ENCODE measurements at regions not wholly inside any gene's neighbourhood (a gene's known extent, or its start where the extent isn't known, plus 50 kb on each side); places are given as distances from the start of the nearest gene placed in this dataset.
A peak's percentile ranks its signal among the peaks of the same experiment; 100 is the strongest.

DNA sequence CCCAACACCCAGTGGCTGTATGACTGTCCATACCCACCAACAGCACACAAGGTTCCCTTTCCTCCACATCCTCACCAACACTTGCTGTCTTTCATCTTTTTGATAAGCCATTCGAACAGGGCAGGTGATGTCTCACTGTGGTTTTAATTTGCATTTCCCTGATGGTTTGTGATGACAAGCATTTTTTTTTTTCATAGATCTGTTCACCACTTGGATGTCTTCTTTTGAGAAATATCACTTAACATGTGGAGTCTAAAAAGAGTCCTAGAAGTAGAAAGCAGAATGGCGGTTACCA lies 198.1 kb upstream of the DIO3 start:
- TF ChIP-seq, protein P1, sequence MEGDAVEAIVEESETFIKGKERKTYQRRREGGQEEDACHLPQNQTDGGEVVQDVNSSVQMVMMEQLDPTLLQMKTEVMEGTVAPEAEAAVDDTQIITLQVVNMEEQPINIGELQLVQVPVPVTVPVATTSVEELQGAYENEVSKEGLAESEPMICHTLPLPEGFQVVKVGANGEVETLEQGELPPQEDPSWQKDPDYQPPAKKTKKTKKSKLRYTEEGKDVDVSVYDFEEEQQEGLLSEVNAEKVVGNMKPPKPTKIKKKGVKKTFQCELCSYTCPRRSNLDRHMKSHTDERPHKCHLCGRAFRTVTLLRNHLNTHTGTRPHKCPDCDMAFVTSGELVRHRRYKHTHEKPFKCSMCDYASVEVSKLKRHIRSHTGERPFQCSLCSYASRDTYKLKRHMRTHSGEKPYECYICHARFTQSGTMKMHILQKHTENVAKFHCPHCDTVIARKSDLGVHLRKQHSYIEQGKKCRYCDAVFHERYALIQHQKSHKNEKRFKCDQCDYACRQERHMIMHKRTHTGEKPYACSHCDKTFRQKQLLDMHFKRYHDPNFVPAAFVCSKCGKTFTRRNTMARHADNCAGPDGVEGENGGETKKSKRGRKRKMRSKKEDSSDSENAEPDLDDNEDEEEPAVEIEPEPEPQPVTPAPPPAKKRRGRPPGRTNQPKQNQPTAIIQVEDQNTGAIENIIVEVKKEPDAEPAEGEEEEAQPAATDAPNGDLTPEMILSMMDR (IDR thresholded peaks at IDR 0.05; ENCODE audit: extremely low read depth, low read depth, low read length) = no peak
- no peak overlapping the region for H3K4me3 ChIP-seq (ENCODE audit: insufficient read depth, low read length)
- H3K9me3 ChIP-seq (ENCODE audit: low read depth, low read length) = no peaks in the 10 kb centered on the region
- H3K27ac ChIP-seq (ENCODE audit: low read depth, low read length) = no peak overlapping the region
- H4K20me1 ChIP-seq (ENCODE audit: insufficient read depth, low read length) = no peaks in the 10 kb centered on the region
- no peaks in the 10 kb centered on the region for H3K36me3 ChIP-seq (ENCODE audit: insufficient read depth, low read length)
- no peak overlapping the region for H2AFZ ChIP-seq (ENCODE audit: low read length)
- H3K79me2 ChIP-seq (ENCODE audit: insufficient read depth, low read length) = no peaks in the 10 kb centered on the region
- peak; percentile 67 for DNase-seq (ENCODE audit: insufficient read length, low spot score, missing footprints)
- H3K4me2 ChIP-seq (ENCODE audit: insufficient read depth, low read length) = no peak overlapping the region
- peaks cover 21% of the 10 kb centered on the region for H3K27me3 ChIP-seq (ENCODE audit: insufficient read depth, low read length)
- H3K4me1 ChIP-seq (ENCODE audit: insufficient read depth, low read length) = no peaks in the 10 kb centered on the region

DNA sequence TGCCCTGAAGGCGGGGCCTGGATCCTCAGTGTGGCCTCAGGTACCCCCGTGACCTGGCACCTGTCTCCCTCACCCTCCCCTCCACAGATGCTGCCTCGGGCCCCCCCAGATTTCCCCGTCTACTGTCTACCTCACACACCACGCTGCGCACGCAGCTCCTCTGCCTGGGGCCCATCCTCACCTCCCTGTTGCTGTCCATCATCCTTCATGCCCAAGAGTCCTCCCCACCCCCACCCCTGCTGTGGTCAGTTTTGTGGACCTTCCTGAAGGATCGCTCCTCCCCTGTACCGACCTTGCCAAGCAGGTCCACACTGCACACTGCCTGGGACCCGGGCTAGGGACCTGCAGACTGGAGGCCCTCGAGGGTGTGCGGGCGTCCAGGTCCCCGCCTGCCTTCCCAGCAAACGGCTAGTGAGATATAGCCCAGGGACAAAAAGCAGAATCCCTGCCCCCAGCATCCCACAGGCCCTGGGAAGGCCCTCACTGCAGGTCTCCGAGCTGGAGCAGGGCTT lies 197.4 kb upstream of the DIO3 start:
- Histone ChIP-seq H3K36me3 (ENCODE audit: insufficient read depth, low read length) (no peaks in the 10 kb centered on the region), H3K4me2 (ENCODE audit: insufficient read depth, low read length) (no peak overlapping the region), H3K27me3 (ENCODE audit: insufficient read depth, low read length) (peaks cover 17% of the 10 kb centered on the region), H3K27ac (ENCODE audit: low read depth, low read length) (no peak overlapping the region), H2AFZ (ENCODE audit: low read length) (no peak overlapping the region), H3K4me3 (ENCODE audit: insufficient read depth, low read length) (no peak overlapping the region), H3K79me2 (ENCODE audit: insufficient read depth, low read length) (no peaks in the 10 kb centered on the region), H4K20me1 (ENCODE audit: insufficient read depth, low read length) (no peaks in the 10 kb centered on the region), H3K9me3 (ENCODE audit: low read depth, low read length) (no peaks in the 10 kb centered on the region), H3K4me1 (ENCODE audit: insufficient read depth, low read length) (no peaks in the 10 kb centered on the region)
- peak; percentile 58 for DNase-seq (ENCODE audit: insufficient read length, low spot score, missing footprints)
- TF ChIP-seq, protein P1 (IDR thresholded peaks at IDR 0.05; ENCODE audit: extremely low read depth, low read depth, low read length) = no peak

DNA sequence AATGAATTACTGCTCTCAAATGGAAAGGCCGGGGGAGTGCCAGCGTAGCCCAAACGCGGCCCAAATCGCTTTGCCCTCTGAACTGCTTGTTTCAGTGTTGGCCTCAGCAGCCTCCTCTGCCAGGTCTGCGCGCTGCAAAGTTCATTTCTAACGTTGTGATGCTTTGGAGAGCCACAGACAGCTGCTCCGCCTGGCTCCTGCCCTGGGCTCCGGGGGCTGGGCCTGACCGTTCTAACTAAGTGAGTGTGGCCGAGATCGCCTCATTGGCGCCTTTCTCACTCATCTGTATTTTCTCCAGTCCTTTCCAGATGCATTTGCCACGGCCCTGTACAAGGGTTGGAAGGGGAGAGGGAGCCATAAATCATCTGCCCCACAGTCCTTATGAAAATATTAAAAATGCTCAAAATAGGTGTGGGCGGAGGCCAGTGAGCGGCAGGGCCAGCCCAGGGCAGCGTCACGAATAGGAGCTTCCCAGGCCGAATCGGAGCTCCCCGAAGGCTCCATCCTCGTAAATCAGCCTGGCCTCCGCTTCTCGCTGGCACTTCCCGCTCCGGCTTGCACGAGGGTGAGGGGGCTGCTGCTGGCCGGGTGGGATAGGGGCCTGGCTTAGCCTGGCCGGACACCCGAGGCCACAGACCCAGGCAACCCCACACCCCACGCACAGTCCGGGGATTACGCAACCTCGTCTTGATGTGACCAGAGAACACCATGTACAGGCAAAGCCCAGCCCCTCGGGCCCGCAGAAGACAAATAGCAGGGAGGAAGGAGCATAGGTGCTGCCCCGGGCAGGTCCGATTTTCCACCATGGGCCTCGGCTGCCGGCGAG lies 196.6 kb upstream of the DIO3 start:
- Histone ChIP-seq H3K4me2 (ENCODE audit: insufficient read depth, low read length) (peak overlapping the region; percentile 20), H3K79me2 (ENCODE audit: insufficient read depth, low read length) (no peaks in the 10 kb centered on the region), H4K20me1 (ENCODE audit: insufficient read depth, low read length) (no peaks in the 10 kb centered on the region), H2AFZ (ENCODE audit: low read length) (no peak overlapping the region), H3K36me3 (ENCODE audit: insufficient read depth, low read length) (no peaks in the 10 kb centered on the region), H3K4me3 (ENCODE audit: insufficient read depth, low read length) (no peak overlapping the region), H3K27ac (ENCODE audit: low read depth, low read length) (no peak overlapping the region), H3K27me3 (ENCODE audit: insufficient read depth, low read length) (peaks cover 21% of the 10 kb centered on the region), H3K9me3 (ENCODE audit: low read depth, low read length) (no peaks in the 10 kb centered on the region), H3K4me1 (ENCODE audit: insufficient read depth, low read length) (no peaks in the 10 kb centered on the region)
- DNase-seq (ENCODE audit: insufficient read length, low spot score, missing footprints) = peak; percentile 86
- TF ChIP-seq, protein P1 (IDR thresholded peaks at IDR 0.05; ENCODE audit: extremely low read depth, low read depth, low read length) = no peak

DNA sequence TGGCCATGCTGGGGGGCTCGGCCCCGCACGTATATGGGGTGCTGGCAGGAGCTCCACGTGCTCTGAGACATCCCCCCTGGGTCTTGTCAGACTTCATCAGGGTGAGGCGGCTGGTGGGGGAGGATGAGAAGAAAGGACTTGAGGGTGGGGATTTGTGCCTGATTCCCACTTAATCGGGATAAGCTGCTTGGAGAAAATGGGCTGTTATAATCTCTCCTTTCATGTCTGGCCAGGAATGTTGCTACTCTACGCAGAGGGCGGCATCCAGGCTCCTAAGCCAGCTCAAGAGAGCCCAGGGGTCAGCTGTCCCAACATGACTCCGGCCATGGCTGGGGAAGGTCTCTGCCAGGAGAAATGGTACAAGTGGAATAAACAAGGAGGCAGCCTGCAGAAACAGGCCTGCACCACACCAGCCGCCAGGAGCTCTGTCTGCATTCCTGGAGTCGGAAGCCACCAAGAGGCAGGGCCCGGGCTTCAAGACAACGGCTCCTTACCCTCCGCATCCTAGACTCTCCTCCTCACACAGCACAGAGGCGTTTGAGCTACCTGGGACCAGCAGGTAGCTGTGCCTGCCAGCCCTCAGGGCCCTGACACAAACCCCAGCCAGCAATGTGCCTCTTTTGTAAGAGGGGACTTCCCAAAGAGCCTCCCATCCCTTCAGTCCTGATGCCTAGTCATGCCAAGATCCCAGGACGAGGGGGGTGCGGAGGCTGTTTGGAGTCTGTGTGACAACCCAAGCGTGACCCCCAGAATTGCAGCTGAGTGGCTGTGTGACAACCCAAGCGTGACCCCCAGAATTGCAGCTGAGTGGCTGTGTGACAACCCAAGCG lies 195.8 kb upstream of the DIO3 start:
- H3K4me1 ChIP-seq (ENCODE audit: insufficient read depth, low read length) = no peaks in the 10 kb centered on the region
- TF ChIP-seq, protein P1 (IDR thresholded peaks at IDR 0.05; ENCODE audit: extremely low read depth, low read depth, low read length) = no peak
- no peak overlapping the region for H3K4me2 ChIP-seq (ENCODE audit: insufficient read depth, low read length)
- DNase-seq (ENCODE audit: insufficient read length, low spot score, missing footprints) = no peak
- no peak overlapping the region for H2AFZ ChIP-seq (ENCODE audit: low read length)
- no peak overlapping the region for H3K27ac ChIP-seq (ENCODE audit: low read depth, low read length)
- no peaks in the 10 kb centered on the region for H4K20me1 ChIP-seq (ENCODE audit: insufficient read depth, low read length)
- H3K4me3 ChIP-seq (ENCODE audit: insufficient read depth, low read length) = no peak overlapping the region
- no peaks in the 10 kb centered on the region for H3K9me3 ChIP-seq (ENCODE audit: low read depth, low read length)
- H3K79me2 ChIP-seq (ENCODE audit: insufficient read depth, low read length) = no peaks in the 10 kb centered on the region
- H3K27me3 ChIP-seq (ENCODE audit: insufficient read depth, low read length) = peaks cover 24% of the 10 kb centered on the region
- no peaks in the 10 kb centered on the region for H3K36me3 ChIP-seq (ENCODE audit: insufficient read depth, low read length)
